HG02884 (cell line): ENCODE measurements at regions not wholly inside any gene's neighbourhood (a gene's known extent, or its start where the extent isn't known, plus 50 kb on each side); places are given as distances from the start of the nearest gene placed in this dataset.
A peak's percentile ranks its signal among the peaks of the same experiment; 100 is the strongest.
"Not testable (repeated sequence)": the region's sequence is repeated elsewhere in the genome, so short reads cannot be mapped to it uniquely, and the experiment has no call there.

ENCODE experiments used
- ATAC-seq: cut with Tn5 transposase; IDR thresholded peaks from one replicate; pipeline ENCODE4 v1.9.1; 2021; ENCODE audit warnings: mild to moderate bottlenecking, moderate library complexity; ENCODE audit not compliant: unreplicated experiment

GRCh38 chr11:122209619-122210366 lies 93.8 kb upstream of the BLID start:
- ATAC-seq, result no peak

GRCh38 chr11:122207921-122208764 lies 92.1 kb upstream of the BLID start:
- ATAC-seq, result no peak

GRCh38 chr11:122207505-122207904 lies 91.5 kb upstream of the BLID start:
- ATAC-seq, result no peak

- ATAC-seq, result no peak
Measured at GRCh38 chr11:122205036-122205435, 89.0 kb upstream of the BLID start.

GRCh38 chr11:122204206-122204605 lies 88.2 kb upstream of the BLID start:
- no peak for ATAC-seq

- peak; percentile 57 for ATAC-seq
Measured at GRCh38 chr11:122202951-122203456, 87.0 kb upstream of the BLID start.

- ATAC-seq, result no peak
Measured at GRCh38 chr11:122202161-122202950, 86.3 kb upstream of the BLID start.

- no peak for ATAC-seq
Measured at GRCh38 chr11:122201106-122201505, 85.1 kb upstream of the BLID start.

GRCh38 chr11:122199661-122200060 lies 83.6 kb upstream of the BLID start:
- no peak for ATAC-seq

- no peak for ATAC-seq
Measured at GRCh38 chr11:122198291-122198983, 82.4 kb upstream of the BLID start.

- no peak for ATAC-seq
Measured at GRCh38 chr11:122197066-122197987, 81.3 kb upstream of the BLID start.

- no peak for ATAC-seq
Measured at GRCh38 chr11:122195790-122196189, 79.8 kb upstream of the BLID start.

- not testable (repeated sequence) for ATAC-seq
Measured at GRCh38 chr11:122193881-122194480, 78.0 kb upstream of the BLID start.

GRCh38 chr11:122193457-122193856 lies 77.4 kb upstream of the BLID start:
- ATAC-seq, result no peak

GRCh38 chr11:122192634-122193255 lies 76.7 kb upstream of the BLID start:
- peak; percentile 75 for ATAC-seq

GRCh38 chr11:122190768-122191167 lies 74.8 kb upstream of the BLID start:
- ATAC-seq, result no peak

- no peak for ATAC-seq
Measured at GRCh38 chr11:122189229-122189628, 73.2 kb upstream of the BLID start.

GRCh38 chr11:122187373-122188165 lies 71.6 kb upstream of the BLID start:
- ATAC-seq, result no peak
